Frontal cortex (tissue), 3 donors: ENCODE measurements at regions not wholly inside any gene's neighbourhood (a gene's known extent, or its start where the extent isn't known, plus 50 kb on each side); places are given as distances from the start of the nearest gene placed in this dataset.

Source experiments
- DNase-seq, 2 donors: peaks; one replicate each; pipeline ENCODE4 v3.0.0; 2012; ENCODE audit warnings: low spot score in 2 of 2
- FAIRE-seq: peaks from 2 replicates; lab custom pipeline; 2012; peaks lifted over from hg19 to GRCh38; lab: Jason Lieb, UNC
- donor health status: control.
- donor health status: control.
- donor health status: control.

- no peak for DNase-seq
- no peak for FAIRE-seq
Measured at GRCh38 chr5:145233461-145233860, 601.7 kb downstream of the PRELID2 start.

- FAIRE-seq (no peak), DNase-seq (no peak)
Measured at GRCh38 chr5:145230781-145231180, 604.4 kb downstream of the PRELID2 start.

GRCh38 chr5:145228564-145228963 is 606.6 kb downstream of the PRELID2 start:
- FAIRE-seq (no peak), DNase-seq (no peak)

GRCh38 chr5:145227881-145228280 is 607.3 kb downstream of the PRELID2 start:
- DNase-seq (no peak), FAIRE-seq (no peak)

- DNase-seq (no peak), FAIRE-seq (no peak)
Measured at GRCh38 chr5:145226726-145227125, 608.4 kb downstream of the PRELID2 start.

GRCh38 chr5:145225529-145225928 is 609.6 kb downstream of the PRELID2 start:
- no peak for DNase-seq
- no peak for FAIRE-seq

- DNase-seq (no peak), FAIRE-seq (no peak)
Measured at GRCh38 chr5:145223582-145223981, 611.6 kb downstream of the PRELID2 start.

- FAIRE-seq (no peak), DNase-seq (no peak)
Measured at GRCh38 chr5:145222622-145223021, 612.5 kb downstream of the PRELID2 start.

- FAIRE-seq (no peak), DNase-seq (no peak)
Measured at GRCh38 chr5:145221416-145221815, 613.7 kb downstream of the PRELID2 start.

- no peak for FAIRE-seq
- no peak for DNase-seq
Measured at GRCh38 chr5:145220481-145220880, 614.7 kb downstream of the PRELID2 start.

- DNase-seq (no peak), FAIRE-seq (no peak)
Measured at GRCh38 chr5:145218982-145219381, 616.2 kb downstream of the PRELID2 start.

- FAIRE-seq (no peak), DNase-seq (no peak)
Measured at GRCh38 chr5:145218019-145218418, 617.1 kb downstream of the PRELID2 start.

- DNase-seq, result no peak
- no peak for FAIRE-seq
Measured at GRCh38 chr5:145210020-145210419, 625.1 kb downstream of the PRELID2 start.

- FAIRE-seq, result no peak
- no peak for DNase-seq
Measured at GRCh38 chr5:145205546-145205945, 629.6 kb downstream of the PRELID2 start.

GRCh38 chr5:145204743-145205142 is 630.4 kb downstream of the PRELID2 start:
- FAIRE-seq (no peak), DNase-seq (no peak)

GRCh38 chr5:145203193-145203592 is 631.9 kb downstream of the PRELID2 start:
- DNase-seq (no peak), FAIRE-seq (no peak)

- DNase-seq, result no peak
- FAIRE-seq, result no peak
Measured at GRCh38 chr5:145198525-145199260, 636.4 kb downstream of the PRELID2 start.

GRCh38 chr5:145189746-145190145 is 645.4 kb downstream of the PRELID2 start:
- no peak for FAIRE-seq
- no peak for DNase-seq

- no peak for DNase-seq
- no peak for FAIRE-seq
Measured at GRCh38 chr5:145180371-145180770, 654.8 kb downstream of the PRELID2 start.

GRCh38 chr5:145178641-145179523 is 656.3 kb downstream of the PRELID2 start:
- FAIRE-seq (no peak), DNase-seq (no peak)

GRCh38 chr5:145176041-145176440 is 659.1 kb downstream of the PRELID2 start:
- DNase-seq (no peak), FAIRE-seq (no peak)
